Right lobe of liver (tissue), 6 donors: ENCODE measurements at regions not wholly inside any gene's neighbourhood (a gene's known extent, or its start where the extent isn't known, plus 50 kb on each side); places are given as distances from the start of the nearest gene placed in this dataset.
A peak's percentile ranks its signal among the peaks of the same experiment; 100 is the strongest.
"Not testable (repeated sequence)": the region's sequence is repeated elsewhere in the genome, so short reads cannot be mapped to it uniquely, and the experiment has no call there.

Source experiments
- ATAC-seq, 4 donors: fragments of 200-7000 bp; cut with Tn5 transposase; one replicate each; pipeline ENCODE4 v1.9.1; 2020; ENCODE audit warnings: mild to moderate bottlenecking in 4 of 4, moderate library complexity in 4 of 4
- DNase-seq, 3 donors: peaks; one replicate each; pipeline ENCODE4 v3.0.0-alpha.2; 2020
- H3K27ac ChIP-seq, 3 donors: fragments of 200-600 bp; one replicate each; pipeline ENCODE4 v1.8.0; 2022
- H3K27me3 ChIP-seq, 2 donors: fragments of 200-600 bp; one replicate each; pipeline ENCODE4 v1.8.0; 2022
- H3K36me3 ChIP-seq, 4 donors: fragments of 200-600 bp; sonication (generic) in 1 of 4; one replicate each; pipeline versions ENCODE4 v1.5.1 to v1.8.0; 2017 to 2022; ENCODE audit warnings: control low read depth in 1 of 4
- H3K4me1 ChIP-seq, 4 donors: fragments of 200-600 bp; sonication (generic) in 1 of 4; one replicate each; pipeline versions ENCODE4 v1.5.1 to v1.8.0; 2017 to 2022; ENCODE audit warnings: control low read depth in 1 of 4
- H3K4me3 ChIP-seq, 3 donors: fragments of 200-600 bp; one replicate each; pipeline ENCODE4 v1.8.0; 2022
- H3K9me3 ChIP-seq, 4 donors: fragments of 200-600 bp; sonication (generic) in 1 of 4; one replicate each; pipeline versions ENCODE4 v1.5.1 to v1.8.0; 2017 to 2022; ENCODE audit warnings: control low read depth in 1 of 4
- CTCF ChIP-seq, 4 donors: fragments of 200-600 bp in 3 of 4; fragments of 450-650 bp in 1 of 4; IDR thresholded peaks; one replicate each; pipeline versions ENCODE4 v1.5.1 to v1.8.0; 2016 to 2022; ENCODE audit warnings: antibody characterized with exemption in 4 of 4, mild to moderate bottlenecking in 2 of 4
- POLR2A ChIP-seq: fragments of 450-650 bp; IDR thresholded peaks from one replicate; pipeline ENCODE4 v1.6.1; 2017; ENCODE audit warnings: antibody characterized with exemption, mild to moderate bottlenecking
- WGBS: methylation state at CpG from one replicate; pipeline ENCODE4 v1.1.6; 2018; ENCODE audit warnings: low coverage, low lambda C conversion rate; ENCODE audit not compliant: insufficient coverage; ENCODE audit errors: missing lambda C conversion rate; 5-methylcytosine and 5-hydroxymethylcytosine counted together
- intact Hi-C, 2 donors: fragments of 100-400 bp; cut with DNase I; formaldehyde crosslinking; loops; one replicate each; pipeline versions ENCODE4 v1.11.2 to v1.14.1; 2022
- donor health status: DM: no; HTN: yes; CAD: no.
- donor health status: DM: no; HTN: no; CAD: no.
- donor health status: DM: no; HTN: no; CAD: no.
- donor health status: DM: no; HTN: yes; CAD: no.
- donor health status: DM: no; HTN: yes; CAD: no.

- DNase-seq (no peak), ATAC-seq (no peak)
- intact Hi-C loops: no loop called here
- H3K4me1 ChIP-seq: no peaks in the 10 kb centered on the region
- no peak overlapping the region for H3K27ac ChIP-seq
- H3K9me3 ChIP-seq: no peaks in the 10 kb centered on the region
- no peaks in the 10 kb centered on the region for H3K27me3 ChIP-seq
- WGBS: 94% methylated on average over 3 of the region's 4 CpGs
- no peak overlapping the region for H3K4me3 ChIP-seq
- no peak for TF ChIP-seq POLR2A
- TF ChIP-seq CTCF (IDR thresholded peaks at IDR 0.05): no peak
- H3K36me3 ChIP-seq: no peaks in the 10 kb centered on the region
Measured at GRCh38 chr6:131492932-131493573, 80.0 kb upstream of the ARG1 start.

GRCh38 chr6:131504387-131504786 is 68.6 kb upstream of the ARG1 start:
- DNase-seq, H3K4me3 ChIP-seq, H3K27ac ChIP-seq, H3K4me1 ChIP-seq, intact Hi-C loops, H3K27me3 ChIP-seq, ATAC-seq, H3K9me3 ChIP-seq, H3K36me3 ChIP-seq: not testable (repeated sequence)
- 62% methylated on average over 3 of the region's 5 CpGs for WGBS

DNA sequence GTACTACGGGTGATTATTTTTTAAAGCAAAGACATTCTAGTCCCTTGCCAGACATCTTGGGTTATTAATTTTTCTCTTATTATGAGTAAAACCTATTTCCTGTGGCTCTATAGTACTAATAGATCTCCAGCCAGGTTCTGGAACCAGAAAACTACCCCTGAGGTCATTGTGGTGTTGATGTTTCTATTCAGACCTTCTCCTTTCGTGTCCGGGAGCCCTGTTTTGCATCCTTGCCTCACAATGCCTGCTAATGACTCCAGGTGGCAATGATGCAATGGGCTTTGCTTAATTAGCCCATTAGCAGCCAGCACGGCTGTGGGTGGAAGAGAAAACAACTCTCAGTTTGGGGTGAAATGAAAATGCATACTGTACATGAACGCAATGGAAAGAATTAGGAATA is 62.9 kb upstream of the ARG1 start:
- Histone ChIP-seq H3K4me1 (no peaks in the 10 kb centered on the region), H3K27ac (no peak overlapping the region), H3K9me3 (no peaks in the 10 kb centered on the region), H3K27me3 (no peaks in the 10 kb centered on the region), H3K4me3 (no peak overlapping the region), H3K36me3 (no peaks in the 10 kb centered on the region)
- DNase-seq (no peak), ATAC-seq (no peak)
- TF ChIP-seq CTCF (IDR thresholded peaks at IDR 0.05): no peak
- no peak for TF ChIP-seq POLR2A
- intact Hi-C loops: no loop called here
- 78% methylated on average over 5 of the region's 5 CpGs for WGBS

DNA sequence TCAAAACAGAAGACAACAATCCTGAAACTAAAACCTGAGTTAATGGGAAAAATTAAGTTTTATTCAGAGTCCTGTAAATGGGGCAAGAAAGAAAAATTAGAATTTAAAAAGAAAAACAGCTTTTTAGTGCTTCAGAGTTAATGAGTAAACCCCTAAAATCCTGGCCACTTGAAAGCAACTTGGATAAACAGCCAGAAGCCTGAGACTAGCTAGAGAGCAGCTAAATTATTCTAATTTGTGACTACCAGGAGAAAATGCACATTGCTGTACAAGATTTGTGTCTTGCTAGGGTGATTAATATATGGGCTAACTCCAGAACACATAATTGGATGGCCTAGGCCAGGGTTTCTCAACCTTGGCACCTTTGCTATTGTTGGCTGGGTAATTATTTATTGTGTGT is 62.4 kb upstream of the ARG1 start:
- no peak for DNase-seq
- no peaks in the 10 kb centered on the region for H3K36me3 ChIP-seq
- intact Hi-C loops: no loop called here
- H3K27ac ChIP-seq: no peak overlapping the region
- no peak for TF ChIP-seq POLR2A
- no peak for TF ChIP-seq CTCF (IDR thresholded peaks at IDR 0.05)
- no peak overlapping the region for H3K4me3 ChIP-seq
- ATAC-seq: no peak
- H3K9me3 ChIP-seq: no peaks in the 10 kb centered on the region
- no peaks in the 10 kb centered on the region for H3K4me1 ChIP-seq
- no peaks in the 10 kb centered on the region for H3K27me3 ChIP-seq

DNA sequence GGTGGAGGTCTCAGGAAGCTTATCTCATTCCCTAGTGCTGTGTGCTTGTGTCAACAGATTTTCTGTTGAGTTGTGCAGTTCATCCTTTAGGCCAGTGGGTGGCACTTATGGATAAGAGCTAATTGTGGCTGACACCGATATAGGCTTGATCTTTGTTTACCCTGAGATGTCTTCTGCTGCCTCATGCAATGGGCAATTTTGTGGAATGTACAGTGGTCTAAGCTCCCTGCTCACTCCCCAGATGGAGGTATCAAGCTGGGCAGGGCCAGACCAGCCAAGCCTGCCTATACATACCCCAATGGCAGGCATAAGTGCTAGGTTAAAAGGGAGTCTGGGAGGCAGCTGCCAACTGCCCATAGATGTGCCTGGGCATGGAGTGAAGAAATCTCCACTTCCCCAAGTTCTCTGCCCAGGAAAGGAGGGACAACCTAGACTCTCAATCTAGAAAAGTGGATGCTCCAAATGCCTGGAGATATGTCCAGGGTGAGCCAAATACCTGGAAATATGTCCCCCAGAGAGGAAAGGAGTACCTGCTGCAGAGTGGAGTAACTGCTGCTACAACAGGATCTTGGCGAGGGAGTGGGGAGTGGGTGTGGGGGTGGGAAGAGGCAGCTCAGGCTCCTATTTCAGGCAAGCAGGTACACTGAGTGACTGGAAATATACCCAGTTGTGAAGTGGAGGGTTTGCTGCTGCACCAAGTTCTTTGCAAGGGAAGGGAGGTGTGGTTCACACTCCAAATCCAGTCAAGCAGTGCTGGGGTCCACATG is 53.2 kb upstream of the ARG1 start:
- H3K27ac ChIP-seq: no peak overlapping the region
- 67% methylated on average over 1 of the region's 2 CpGs for WGBS
- intact Hi-C loops: no loop called here
- no peaks in the 10 kb centered on the region for H3K27me3 ChIP-seq
- DNase-seq (peak in 1 of 3 donors; percentile 53), ATAC-seq (peak; percentile 99 to 100 (median 100))
- H3K9me3 ChIP-seq: no peaks in the 10 kb centered on the region
- TF ChIP-seq POLR2A: no peak
- peak; percentile 59 to 81 (median 74) for TF ChIP-seq CTCF (IDR thresholded peaks at IDR 0.05)
- H3K36me3 ChIP-seq: no peaks in the 10 kb centered on the region
- H3K4me1 ChIP-seq: no peaks in the 10 kb centered on the region
- H3K4me3 ChIP-seq: no peak overlapping the region
